Activated naive CD8-positive, alpha-beta T cell treated with anti-CD3 and anti-CD28 coated beads, Interleukin-2, amount 10 ng/mL, durations not matched to agents 7 days and 5 days (primary cell): ENCODE measurements at regions not wholly inside any gene's neighbourhood (a gene's known extent, or its start where the extent isn't known, plus 50 kb on each side); places are given as distances from the start of the nearest gene placed in this dataset.
"Not testable (repeated sequence)": the region's sequence is repeated elsewhere in the genome, so short reads cannot be mapped to it uniquely, and the experiment has no call there.

Experiments
- ATAC-seq: fragments of 150-1000 bp; cut with Tn5 transposase; one replicate; pipeline ENCODE4 v1.10.0; 2021; ENCODE audit warnings: low read depth, moderate library complexity
- POLR2A ChIA-PET: fragments of 350-600 bp; sonication (Branson Sonifier 250); formaldehyde crosslinking; loops from one replicate; lab custom pipeline; 2021; ENCODE audit warnings: antibody characterized with exemption; lab: Charles Lee
- DNase-seq: peaks from one replicate; pipeline ENCODE4 v3.0.0; 2021
- H3K27ac Mint-ChIP-seq: one replicate; pipeline ENCODE4 v1.8.0; 2022; ENCODE audit warnings: mild to moderate bottlenecking, mixed read lengths
- H3K27me3 Mint-ChIP-seq: one replicate; pipeline ENCODE4 v1.8.0; 2022; ENCODE audit warnings: mild to moderate bottlenecking, moderate library complexity, mixed read lengths
- H3K36me3 Mint-ChIP-seq: one replicate; pipeline ENCODE4 v1.8.0; 2021; ENCODE audit warnings: mild to moderate bottlenecking, mixed read lengths
- H3K4me1 Mint-ChIP-seq: one replicate; pipeline ENCODE4 v1.8.0; 2021; ENCODE audit warnings: mixed read lengths
- H3K4me3 Mint-ChIP-seq: one replicate; pipeline ENCODE4 v1.8.0; 2022; ENCODE audit warnings: mild to moderate bottlenecking, moderate library complexity, mixed read lengths
- H3K9me3 Mint-ChIP-seq: one replicate; pipeline ENCODE4 v1.8.0; 2021; ENCODE audit warnings: mixed read lengths

- H3K4me1 Mint-ChIP-seq, DNase-seq, H3K27ac Mint-ChIP-seq, H3K4me3 Mint-ChIP-seq, H3K36me3 Mint-ChIP-seq, ATAC-seq, H3K9me3 Mint-ChIP-seq, POLR2A ChIA-PET, H3K27me3 Mint-ChIP-seq: not testable (repeated sequence)
These were observed 171.0 kb upstream of the PFKP start for GRCh38 chr10:2896334-2896733.

GRCh38 chr10:2895594-2896196 lies 171.7 kb upstream of the PFKP start:
- ATAC-seq (no peak), DNase-seq (no peak)
- Mint-ChIP-seq H3K4me1 (peaks cover 3% of the 10 kb centered on the region), H3K27me3 (no peaks in the 10 kb centered on the region), H3K27ac (no peak overlapping the region), H3K9me3 (no peaks in the 10 kb centered on the region), H3K4me3 (no peak overlapping the region), H3K36me3 (no peaks in the 10 kb centered on the region)
- POLR2A ChIA-PET, result no interaction called here

DNA sequence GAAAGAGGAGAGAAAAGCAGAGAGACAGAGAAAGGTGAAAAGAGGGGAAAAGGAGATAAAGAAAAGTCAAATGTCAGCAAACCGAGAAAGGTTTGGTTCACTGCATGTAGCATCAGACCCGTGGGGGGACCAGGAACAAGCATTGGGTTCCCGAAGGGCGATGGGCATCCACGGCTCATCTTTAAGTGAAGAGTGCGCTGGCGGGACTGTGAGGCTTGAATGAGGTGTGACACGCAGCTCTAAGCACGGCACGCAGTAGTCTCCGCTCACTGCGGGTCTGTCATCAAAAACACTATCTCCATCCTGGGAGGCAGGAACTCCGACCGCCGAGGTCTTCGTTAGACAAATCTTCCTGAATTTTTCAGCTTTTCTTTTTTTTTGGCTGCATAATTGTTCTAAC lies 173.4 kb upstream of the PFKP start:
- DNase-seq (no peak), ATAC-seq (no peak)
- Mint-ChIP-seq H3K27me3 (no peaks in the 10 kb centered on the region), H3K9me3 (no peaks in the 10 kb centered on the region), H3K4me3 (no peak overlapping the region), H3K4me1 (peaks cover 3% of the 10 kb centered on the region), H3K36me3 (no peaks in the 10 kb centered on the region), H3K27ac (no peak overlapping the region)
- POLR2A ChIA-PET, result no interaction called here

DNA sequence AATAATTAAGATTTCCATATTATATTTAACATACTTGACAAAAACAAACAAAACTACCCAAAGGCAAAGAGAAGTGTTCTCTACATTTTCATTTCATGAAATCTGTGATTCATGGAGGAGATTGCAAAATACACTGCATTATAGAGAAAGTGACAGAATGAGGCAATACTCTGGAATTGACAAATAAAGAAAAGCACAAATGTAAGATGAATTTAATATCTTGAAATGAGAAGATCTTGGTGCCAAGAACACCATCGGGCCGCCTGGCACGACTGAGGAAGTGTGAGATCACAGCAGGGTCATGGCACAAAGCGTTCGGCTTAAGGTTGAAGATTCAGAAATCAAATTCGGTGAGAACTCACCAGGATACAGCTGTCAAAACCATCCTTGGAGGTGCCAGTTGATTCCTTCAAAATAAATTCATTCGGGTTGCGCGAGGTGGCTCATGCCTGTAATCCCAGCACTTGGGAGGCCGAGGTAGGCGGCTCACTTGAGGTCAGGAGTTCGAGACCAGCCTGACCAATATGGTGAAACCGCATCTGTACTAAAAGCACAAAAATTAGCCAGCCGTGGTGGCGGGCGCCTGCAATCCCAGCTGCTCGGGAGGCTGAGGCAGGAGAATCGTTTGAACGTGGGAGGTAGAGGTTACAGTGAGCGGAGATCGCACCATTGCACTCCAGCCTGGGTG lies 174.0 kb upstream of the PFKP start:
- H3K36me3 Mint-ChIP-seq, result no peaks in the 10 kb centered on the region
- H3K27ac Mint-ChIP-seq, result no peak overlapping the region
- no peaks in the 10 kb centered on the region for H3K27me3 Mint-ChIP-seq
- DNase-seq (no peak), ATAC-seq (no peak)
- H3K4me3 Mint-ChIP-seq, result no peak overlapping the region
- POLR2A ChIA-PET, result no interaction called here
- H3K9me3 Mint-ChIP-seq, result peaks cover 4% of the 10 kb centered on the region
- peaks cover 3% of the 10 kb centered on the region for H3K4me1 Mint-ChIP-seq

- Mint-ChIP-seq H3K27ac (no peak overlapping the region), H3K27me3 (peaks cover 2% of the 10 kb centered on the region), H3K4me3 (no peak overlapping the region), H3K36me3 (no peaks in the 10 kb centered on the region), H3K9me3 (peaks cover 6% of the 10 kb centered on the region), H3K4me1 (no peaks in the 10 kb centered on the region)
- ATAC-seq (no peak), DNase-seq (no peak)
- POLR2A ChIA-PET, result no interaction called here
These were observed 175.6 kb upstream of the PFKP start for GRCh38 chr10:2891770-2892124.

DNA sequence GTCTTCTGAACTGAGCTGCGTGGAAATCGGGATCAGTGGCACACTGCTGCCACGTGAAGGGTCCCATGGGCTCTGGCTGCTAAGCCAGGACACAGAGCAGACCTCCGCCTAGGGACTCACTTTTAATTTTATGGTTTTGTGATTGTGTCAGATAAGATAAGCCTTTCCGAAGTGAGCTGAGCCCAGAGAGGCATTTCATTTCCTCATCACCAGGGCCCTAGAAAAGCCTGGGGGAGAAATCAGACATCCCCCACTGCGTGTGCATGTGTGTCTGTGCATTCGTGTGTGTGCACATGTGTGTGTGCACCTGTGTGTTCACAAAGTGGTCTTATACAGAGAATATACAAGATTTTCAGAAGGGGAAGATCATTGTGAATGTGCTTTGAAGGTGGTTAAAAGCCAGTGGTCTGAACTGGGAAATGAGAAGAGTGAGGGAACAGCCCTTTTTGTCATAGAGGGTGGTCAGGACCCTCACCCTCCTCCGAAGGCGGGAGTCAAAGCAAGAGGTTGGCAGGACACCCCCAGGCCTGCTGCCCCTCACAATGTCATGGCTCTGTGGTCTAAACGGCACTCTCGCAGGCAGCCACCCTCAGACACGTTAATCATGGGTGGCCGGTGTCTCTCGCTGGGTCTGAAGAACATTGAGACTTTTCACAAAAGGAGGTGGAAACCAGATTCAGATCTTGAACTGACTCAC lies 176.1 kb upstream of the PFKP start:
- POLR2A ChIA-PET, result no interaction called here
- Mint-ChIP-seq H3K36me3 (no peaks in the 10 kb centered on the region), H3K4me1 (no peaks in the 10 kb centered on the region), H3K27ac (no peak overlapping the region), H3K4me3 (no peak overlapping the region), H3K27me3 (peaks cover 2% of the 10 kb centered on the region), H3K9me3 (peaks cover 6% of the 10 kb centered on the region)
- no peak for DNase-seq
- ATAC-seq, result no peak

- H3K27ac Mint-ChIP-seq, result no peak overlapping the region
- peaks cover 2% of the 10 kb centered on the region for H3K27me3 Mint-ChIP-seq
- POLR2A ChIA-PET, result no interaction called here
- H3K4me1 Mint-ChIP-seq, result no peaks in the 10 kb centered on the region
- H3K4me3 Mint-ChIP-seq, result no peak overlapping the region
- no peaks in the 10 kb centered on the region for H3K36me3 Mint-ChIP-seq
- H3K9me3 Mint-ChIP-seq, result peaks cover 6% of the 10 kb centered on the region
- DNase-seq, result no peak
- ATAC-seq, result no peak
These were observed 177.3 kb upstream of the PFKP start for GRCh38 chr10:2890093-2890492.

DNA sequence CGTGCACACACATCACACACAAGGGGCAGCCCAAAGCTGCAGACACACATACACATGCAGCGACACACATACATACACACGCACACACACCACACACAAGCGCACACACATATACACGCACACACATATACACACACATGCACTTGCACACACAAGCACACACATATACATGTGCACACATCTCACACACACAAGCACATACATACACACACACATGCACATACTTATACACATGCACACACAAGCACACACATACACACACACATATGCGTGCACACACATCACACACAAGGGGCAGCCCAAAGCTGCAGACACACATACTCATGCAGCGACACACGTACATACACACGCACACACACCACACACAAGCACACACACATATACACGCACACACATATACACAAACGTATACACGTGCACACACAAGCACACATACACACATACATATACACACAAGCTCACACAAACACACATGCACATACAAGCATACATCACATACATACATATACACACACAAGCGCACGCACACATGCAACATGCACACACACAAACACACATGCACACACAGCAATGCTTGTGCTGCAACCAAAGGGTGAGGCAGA lies 178.8 kb upstream of the PFKP start:
- ATAC-seq, result no peak
- H3K36me3 Mint-ChIP-seq, result no peaks in the 10 kb centered on the region

DNA sequence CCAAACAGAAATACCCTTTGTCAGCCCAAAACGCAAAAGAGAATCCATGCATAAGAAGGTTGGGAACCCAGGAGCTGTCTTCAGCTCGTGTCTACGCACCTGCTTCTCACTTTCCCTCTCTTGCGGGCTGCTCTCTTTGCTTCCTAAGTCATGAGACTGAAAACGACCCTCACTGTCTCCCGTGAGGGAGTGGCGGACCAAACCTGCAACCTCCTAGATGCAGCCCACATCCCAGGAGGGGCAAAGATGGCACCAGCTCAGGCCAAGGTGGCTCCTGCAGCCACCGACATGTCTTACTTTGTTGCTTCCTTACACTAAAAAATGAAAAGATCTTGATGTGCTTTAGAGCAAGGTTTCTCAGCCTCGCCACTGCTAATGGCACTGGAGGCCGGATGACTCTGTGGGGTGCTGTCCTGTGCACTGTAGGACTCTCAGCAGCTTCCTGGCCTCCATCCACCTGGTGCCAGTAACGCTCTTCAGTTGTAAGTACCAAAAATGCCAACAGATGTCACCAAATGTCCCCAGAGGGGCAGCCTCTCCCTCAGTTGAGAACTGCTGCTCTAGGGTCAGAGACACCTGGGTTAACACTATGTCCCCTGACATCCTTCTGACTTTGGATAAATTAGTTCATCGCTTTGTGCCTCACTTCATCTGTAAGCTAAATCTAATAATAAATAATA lies 179.8 kb upstream of the PFKP start:
- POLR2A ChIA-PET, result no interaction called here
- Mint-ChIP-seq H3K36me3 (no peaks in the 10 kb centered on the region), H3K27me3 (peaks cover 2% of the 10 kb centered on the region), H3K4me3 (no peak overlapping the region), H3K9me3 (peaks cover 6% of the 10 kb centered on the region), H3K4me1 (no peaks in the 10 kb centered on the region), H3K27ac (no peak overlapping the region)
- DNase-seq, result no peak
- ATAC-seq, result no peak

More for the DNA sequence above, 178.8 kb upstream of the PFKP start:
- DNase-seq, result no peak
- Mint-ChIP-seq H3K27me3 (peaks cover 2% of the 10 kb centered on the region), H3K4me1 (no peaks in the 10 kb centered on the region), H3K4me3 (no peak overlapping the region), H3K9me3 (peaks cover 6% of the 10 kb centered on the region), H3K27ac (no peak overlapping the region)
- POLR2A ChIA-PET, result no interaction called here

DNA sequence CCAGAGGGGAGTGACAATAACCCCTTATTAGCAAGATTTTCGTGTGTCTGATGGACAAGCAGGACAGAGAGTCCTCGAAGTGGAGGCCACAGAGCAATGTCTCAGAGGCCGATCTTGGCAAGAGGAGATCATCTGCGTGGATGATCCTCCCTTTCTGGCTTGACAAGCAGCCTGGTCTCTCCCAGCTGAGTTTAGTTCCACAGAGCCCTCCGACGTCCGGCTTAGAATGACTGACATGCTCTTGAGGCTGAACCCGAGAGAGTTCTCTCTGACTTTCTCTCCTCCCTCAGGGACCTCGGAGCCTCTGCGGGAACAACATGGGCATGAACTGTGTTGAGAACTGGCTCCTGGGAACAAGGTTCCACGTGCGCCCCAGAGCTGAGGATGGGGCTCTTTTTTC lies 180.7 kb upstream of the PFKP start:
- peaks cover 6% of the 10 kb centered on the region for H3K9me3 Mint-ChIP-seq

GRCh38 chr10:2885288-2886278 lies 181.8 kb upstream of the PFKP start:
- DNase-seq (no peak), ATAC-seq (no peak)
- no peaks in the 10 kb centered on the region for H3K36me3 Mint-ChIP-seq
- peaks cover 2% of the 10 kb centered on the region for H3K27me3 Mint-ChIP-seq
- H3K27ac Mint-ChIP-seq, result no peak overlapping the region
- no peaks in the 10 kb centered on the region for H3K4me1 Mint-ChIP-seq
- POLR2A ChIA-PET, result no interaction called here
- H3K4me3 Mint-ChIP-seq, result no peak overlapping the region
- peaks cover 6% of the 10 kb centered on the region for H3K9me3 Mint-ChIP-seq

More for the DNA sequence above, 180.7 kb upstream of the PFKP start:
- DNase-seq, result no peak
- H3K27ac Mint-ChIP-seq, result no peak overlapping the region
- peaks cover 2% of the 10 kb centered on the region for H3K27me3 Mint-ChIP-seq
- POLR2A ChIA-PET, result no interaction called here
- no peaks in the 10 kb centered on the region for H3K4me1 Mint-ChIP-seq
- no peak overlapping the region for H3K4me3 Mint-ChIP-seq
- no peaks in the 10 kb centered on the region for H3K36me3 Mint-ChIP-seq
- ATAC-seq, result no peak

DNA sequence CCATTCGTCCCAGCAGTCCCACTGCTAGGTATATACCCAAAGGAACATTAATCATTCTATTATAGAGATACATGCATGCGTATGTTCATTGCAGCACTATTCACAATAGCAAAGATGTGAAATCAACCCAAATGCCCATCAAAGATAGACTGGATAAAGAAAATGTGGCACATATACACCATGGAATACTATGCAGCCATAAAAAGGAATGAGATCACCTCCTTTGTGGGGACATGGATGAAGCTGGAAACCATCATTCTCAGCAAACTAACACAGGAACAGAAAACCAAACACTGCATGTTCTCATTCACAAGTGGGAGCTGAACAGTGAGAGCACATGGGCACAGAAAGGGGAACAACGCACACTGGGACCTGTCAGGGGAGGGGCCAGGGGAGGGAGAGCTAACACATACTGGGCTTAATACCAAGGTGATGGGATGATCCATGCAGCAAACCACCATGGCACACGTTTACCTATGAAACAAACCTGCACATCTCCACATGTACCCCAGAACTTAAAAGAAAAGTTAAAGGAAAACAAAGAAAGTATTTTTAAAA lies 183.3 kb upstream of the PFKP start:
- H3K4me1 Mint-ChIP-seq, H3K9me3 Mint-ChIP-seq, POLR2A ChIA-PET, H3K27me3 Mint-ChIP-seq, DNase-seq, H3K27ac Mint-ChIP-seq, H3K36me3 Mint-ChIP-seq, ATAC-seq, H3K4me3 Mint-ChIP-seq: not testable (repeated sequence)
